Sigmoid colon (tissue), 6 donors: ENCODE measurements at regions not wholly inside any gene's neighbourhood (a gene's known extent, or its start where the extent isn't known, plus 50 kb on each side); places are given as distances from the start of the nearest gene placed in this dataset.

Source experiments
- DNase-seq: peaks from one replicate; pipeline ENCODE4 v3.0.0-alpha.2; 2019
- H3K27ac ChIP-seq, 4 donors: fragments of 200-600 bp; sonication (generic); one replicate each; pipeline ENCODE4 v1.5.1; 2016 to 2019; ENCODE audit warnings: mild to moderate bottlenecking in 1 of 4
- H3K27me3 ChIP-seq, 3 donors: fragments of 200-600 bp; sonication (generic); one replicate each; pipeline ENCODE4 v1.5.1; 2019; ENCODE audit warnings: mild to moderate bottlenecking in 1 of 3
- H3K36me3 ChIP-seq, 4 donors: fragments of 200-600 bp; sonication (generic); one replicate each; pipeline ENCODE4 v1.5.1; 2016 to 2019
- H3K4me1 ChIP-seq, 4 donors: fragments of 200-600 bp; sonication (generic); one replicate each; pipeline ENCODE4 v1.5.1; 2017 to 2019
- H3K4me3 ChIP-seq, 4 donors: fragments of 200-600 bp; sonication (generic); one replicate each; pipeline ENCODE4 v1.5.1; 2017 to 2019; ENCODE audit warnings: mild to moderate bottlenecking in 2 of 4, moderate library complexity in 1 of 4
- H3K9me3 ChIP-seq, 4 donors: fragments of 200-600 bp in 3 of 4; sonication (generic) in 3 of 4; one replicate each; pipeline versions ENCODE4 v1.5.1 to v1.6.1; 2013 to 2019
- CTCF ChIP-seq, 4 experiments: fragments of 450-650 bp in 3 of 4; fragments of 200-600 bp in 1 of 4; IDR thresholded peaks; one replicate each; pipeline ENCODE4 v1.5.1; 2016 to 2019; ENCODE audit warnings: antibody characterized with exemption in 4 of 4, mild to moderate bottlenecking in 3 of 4, moderate library complexity in 2 of 4
- EP300 ChIP-seq, 4 donors: sonication (generic); formaldehyde crosslinking; IDR thresholded peaks; one replicate each; pipeline ENCODE4 v1.6.1; 2017; ENCODE audit warnings: antibody characterized with exemption in 4 of 4
- POLR2A ChIP-seq, 2 donors: fragments of 450-650 bp; IDR thresholded peaks; one replicate each; pipeline ENCODE4 v1.6.1; 2016; ENCODE audit warnings: antibody characterized with exemption in 2 of 2, mild to moderate bottlenecking in 2 of 2, moderate library complexity in 2 of 2
- POLR2AphosphoS5 ChIP-seq, 4 donors: sonication (generic); formaldehyde crosslinking; IDR thresholded peaks; one replicate each; pipeline ENCODE4 v1.6.1; 2017; ENCODE audit warnings: antibody characterized with exemption in 4 of 4
- WGBS, 2 donors: extraction: QIAGEN DNeasy Blood & Tissue Kit; methylation state at CpG; one replicate each; pipeline ENCODE4 v1.1.7; 2013; 5-methylcytosine and 5-hydroxymethylcytosine counted together
- intact Hi-C: fragments of 100-400 bp; cut with DNase I; formaldehyde crosslinking; loops from one replicate; pipeline ENCODE4 v1.15.1; 2023
- donor health status: healthy with polysubstance abuse.
- donor health status: healthy.

- no peak for DNase-seq
- WGBS, 2 donors: 95% methylated on average over 3 of the region's 3 CpGs
- H3K4me3 ChIP-seq: no peak overlapping the region
Measured at GRCh38 chr6:144710207-144710606, 425.1 kb downstream of the UTRN start.

GRCh38 chr6:144711661-144712060 is 426.5 kb downstream of the UTRN start:
- Histone ChIP-seq H3K27me3 (no peaks in the 10 kb centered on the region), H3K27ac (no peak overlapping the region), H3K9me3 (no peaks in the 10 kb centered on the region), H3K36me3 (no peaks in the 10 kb centered on the region), H3K4me1 (peaks cover 0 to 33% (median 19%) of the 10 kb centered on the region in 4 donors), H3K4me3 (no peak overlapping the region)
- DNase-seq: no peak
- 91 to 92% methylated on average over 2 of the region's 2 CpGs for WGBS, 2 donors
- TF ChIP-seq CTCF (IDR thresholded peaks at IDR 0.05) (no peak), POLR2A (IDR thresholded peaks at IDR 0.05) (no peak), POLR2AphosphoS5 (IDR thresholded peaks at IDR 0.05) (no peak), EP300 (IDR thresholded peaks at IDR 0.05) (no peak)
- intact Hi-C loops: no loop called here

More at GRCh38 chr6:144710207-144710606, 425.1 kb downstream of the UTRN start:
- Histone ChIP-seq H3K9me3 (no peaks in the 10 kb centered on the region), H3K27ac (no peak overlapping the region), H3K27me3 (no peaks in the 10 kb centered on the region), H3K4me1 (peaks cover 0 to 33% (median 19%) of the 10 kb centered on the region in 4 donors), H3K36me3 (no peaks in the 10 kb centered on the region)
- no peak for TF ChIP-seq CTCF (IDR thresholded peaks at IDR 0.05)
- no peak for TF ChIP-seq EP300 (IDR thresholded peaks at IDR 0.05)
- no peak for TF ChIP-seq POLR2AphosphoS5 (IDR thresholded peaks at IDR 0.05)
- intact Hi-C loops: no loop called here

- Histone ChIP-seq H3K27ac (no peak overlapping the region), H3K9me3 (no peaks in the 10 kb centered on the region), H3K4me3 (no peak overlapping the region), H3K36me3 (no peaks in the 10 kb centered on the region), H3K4me1 (peaks cover 0 to 33% (median 19%) of the 10 kb centered on the region in 4 donors), H3K27me3 (no peaks in the 10 kb centered on the region)
- 63 to 81% methylated on average over 1 of the region's 1 CpG for WGBS, 2 donors
- intact Hi-C loops: no loop called here
- TF ChIP-seq POLR2A (IDR thresholded peaks at IDR 0.05) (no peak), POLR2AphosphoS5 (IDR thresholded peaks at IDR 0.05) (no peak), EP300 (IDR thresholded peaks at IDR 0.05) (no peak), CTCF (IDR thresholded peaks at IDR 0.05) (no peak)
- no peak for DNase-seq
Measured at GRCh38 chr6:144712541-144712940, 427.4 kb downstream of the UTRN start.

- H3K27me3 ChIP-seq: no peaks in the 10 kb centered on the region
- intact Hi-C loops: no loop called here
- no peak for TF ChIP-seq POLR2A (IDR thresholded peaks at IDR 0.05)
- TF ChIP-seq CTCF (IDR thresholded peaks at IDR 0.05): no peak
- no peak for TF ChIP-seq POLR2AphosphoS5 (IDR thresholded peaks at IDR 0.05)
- no peak for TF ChIP-seq EP300 (IDR thresholded peaks at IDR 0.05)
- peaks cover 0 to 33% (median 19%) of the 10 kb centered on the region in 4 donors for H3K4me1 ChIP-seq
- 56 to 75% methylated on average over 2 of the region's 2 CpGs for WGBS, 2 donors
- no peak for DNase-seq
- no peaks in the 10 kb centered on the region for H3K9me3 ChIP-seq
- no peaks in the 10 kb centered on the region for H3K36me3 ChIP-seq
- H3K4me3 ChIP-seq: no peak overlapping the region
- H3K27ac ChIP-seq: no peak overlapping the region
Measured at GRCh38 chr6:144714021-144714712, 429.0 kb downstream of the UTRN start.

GRCh38 chr6:144715344-144715743 is 430.2 kb downstream of the UTRN start:
- 91 to 94% methylated on average over 2 of the region's 2 CpGs for WGBS, 2 donors
- TF ChIP-seq CTCF (IDR thresholded peaks at IDR 0.05) (no peak), EP300 (IDR thresholded peaks at IDR 0.05) (no peak), POLR2A (IDR thresholded peaks at IDR 0.05) (no peak), POLR2AphosphoS5 (IDR thresholded peaks at IDR 0.05) (no peak)
- Histone ChIP-seq H3K4me3 (no peak overlapping the region), H3K36me3 (no peaks in the 10 kb centered on the region), H3K9me3 (no peaks in the 10 kb centered on the region), H3K4me1 (peaks cover 0 to 33% (median 19%) of the 10 kb centered on the region in 4 donors), H3K27me3 (no peaks in the 10 kb centered on the region), H3K27ac (no peak overlapping the region)
- intact Hi-C loops: no loop called here
- DNase-seq: no peak
